CD1c-positive myeloid dendritic cell (primary cell): ENCODE measurements at regions not wholly inside any gene's neighbourhood (a gene's known extent, or its start where the extent isn't known, plus 50 kb on each side); places are given as distances from the start of the nearest gene placed in this dataset.

Source experiments
- DNase-seq: peaks from one replicate; pipeline ENCODE4 v3.0.0-alpha.2; 2016; ENCODE audit errors: extremely low spot score

- no peak for DNase-seq
Measured at GRCh38 chr2:120976501-120977307, 241.0 kb downstream of the GLI2 start.

GRCh38 chr2:120977582-120978358 lies 242.1 kb downstream of the GLI2 start:
- no peak for DNase-seq

GRCh38 chr2:120978359-120979050 lies 242.8 kb downstream of the GLI2 start:
- DNase-seq, result no peak

- no peak for DNase-seq
Measured at GRCh38 chr2:120979398-120979797, 243.7 kb downstream of the GLI2 start.

GRCh38 chr2:120979921-120980320 lies 244.3 kb downstream of the GLI2 start:
- no peak for DNase-seq

- DNase-seq, result no peak
Measured at GRCh38 chr2:120981443-120981842, 245.8 kb downstream of the GLI2 start.

GRCh38 chr2:120982598-120982997 lies 246.9 kb downstream of the GLI2 start:
- DNase-seq, result no peak

- no peak for DNase-seq
Measured at GRCh38 chr2:120983344-120983743, 247.7 kb downstream of the GLI2 start.

GRCh38 chr2:120984046-120984445 lies 248.4 kb downstream of the GLI2 start:
- DNase-seq, result no peak

GRCh38 chr2:120984452-120985173 lies 248.9 kb downstream of the GLI2 start:
- no peak for DNase-seq

- no peak for DNase-seq
Measured at GRCh38 chr2:120985174-120985996, 249.7 kb downstream of the GLI2 start.

- no peak for DNase-seq
Measured at GRCh38 chr2:120985997-120986651, 250.5 kb downstream of the GLI2 start.

- no peak for DNase-seq
Measured at GRCh38 chr2:120986898-120987650, 251.4 kb downstream of the GLI2 start.

- no peak for DNase-seq
Measured at GRCh38 chr2:120988051-120988699, 252.5 kb downstream of the GLI2 start.

- no peak for DNase-seq
Measured at GRCh38 chr2:120988700-120989511, 253.2 kb downstream of the GLI2 start.

GRCh38 chr2:120989512-120990441 lies 254.1 kb downstream of the GLI2 start:
- DNase-seq, result no peak

- DNase-seq, result no peak
Measured at GRCh38 chr2:120990451-120990871, 254.8 kb downstream of the GLI2 start.
